ENCODE measurements at regions not wholly inside any gene's neighbourhood (a gene's known extent, or its start where the extent isn't known, plus 50 kb on each side); places are given as distances from the start of the nearest gene placed in this dataset.

DNA sequence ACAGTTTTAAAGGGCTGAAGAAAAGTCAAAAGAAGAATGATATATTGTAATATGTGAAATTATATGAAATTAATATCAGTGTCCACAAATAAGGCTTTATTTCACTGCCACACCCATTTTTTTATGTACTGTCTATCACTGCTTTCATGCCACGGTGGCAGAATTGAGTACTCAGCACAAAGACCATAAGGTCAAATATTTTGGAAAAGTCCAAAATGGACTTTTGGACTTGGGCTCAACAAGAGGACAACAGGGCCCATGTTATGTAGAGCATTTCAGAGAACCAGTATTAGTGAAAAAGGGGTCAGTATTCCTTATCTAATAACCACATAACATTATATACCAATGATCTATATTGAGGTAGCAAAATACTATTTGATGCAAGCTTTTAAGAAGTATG is 427.2 kb downstream of the EPHA4 start:
- TF ChIP-seq, protein P1, sequence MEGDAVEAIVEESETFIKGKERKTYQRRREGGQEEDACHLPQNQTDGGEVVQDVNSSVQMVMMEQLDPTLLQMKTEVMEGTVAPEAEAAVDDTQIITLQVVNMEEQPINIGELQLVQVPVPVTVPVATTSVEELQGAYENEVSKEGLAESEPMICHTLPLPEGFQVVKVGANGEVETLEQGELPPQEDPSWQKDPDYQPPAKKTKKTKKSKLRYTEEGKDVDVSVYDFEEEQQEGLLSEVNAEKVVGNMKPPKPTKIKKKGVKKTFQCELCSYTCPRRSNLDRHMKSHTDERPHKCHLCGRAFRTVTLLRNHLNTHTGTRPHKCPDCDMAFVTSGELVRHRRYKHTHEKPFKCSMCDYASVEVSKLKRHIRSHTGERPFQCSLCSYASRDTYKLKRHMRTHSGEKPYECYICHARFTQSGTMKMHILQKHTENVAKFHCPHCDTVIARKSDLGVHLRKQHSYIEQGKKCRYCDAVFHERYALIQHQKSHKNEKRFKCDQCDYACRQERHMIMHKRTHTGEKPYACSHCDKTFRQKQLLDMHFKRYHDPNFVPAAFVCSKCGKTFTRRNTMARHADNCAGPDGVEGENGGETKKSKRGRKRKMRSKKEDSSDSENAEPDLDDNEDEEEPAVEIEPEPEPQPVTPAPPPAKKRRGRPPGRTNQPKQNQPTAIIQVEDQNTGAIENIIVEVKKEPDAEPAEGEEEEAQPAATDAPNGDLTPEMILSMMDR (IDR thresholded peaks at IDR 0.05; ENCODE audit: low read depth, low read length, poor library complexity, severe bottlenecking): no peak
- TF ChIP-seq EZH2phosphoT487 (IDR thresholded peaks at IDR 0.05; ENCODE audit: borderline replicate concordance, low read length): no peak
